ENCODE measurements at regions not wholly inside any gene's neighbourhood (a gene's known extent, or its start where the extent isn't known, plus 50 kb on each side); places are given as distances from the start of the nearest gene placed in this dataset.

- no peaks in the 10 kb centered on the region for H3K27me3 ChIP-seq (ENCODE audit: control insufficient read depth in 2 of 2, insufficient read depth in 2 of 2, low read length in 2 of 2)
- no peaks in the 10 kb centered on the region for H4K20me1 ChIP-seq (replicated peaks; ENCODE audit: control insufficient read depth, extremely low read depth, insufficient read depth, low read length)
- ChIA-PET CTCF (no interaction called here), POLR2A (no interaction called here)
- DNase-seq (ENCODE audit: low read depth, low spot score) (no peak), FAIRE-seq (no peak)
- no peak overlapping the region for H3K9ac ChIP-seq (replicated peaks; ENCODE audit: extremely low read depth, insufficient read depth, low read length)
- TF ChIP-seq POLR2A (IDR thresholded peaks at IDR 0.05; ENCODE audit: low read depth, low read length) (no peak), GATA2 (IDR thresholded peaks at IDR 0.05; ENCODE audit: insufficient read depth, insufficient read length, low read depth, low read length) (no peak), JUN (IDR thresholded peaks at IDR 0.05; ENCODE audit: borderline replicate concordance, insufficient read depth, insufficient read length, low read depth) (no peak), POLR2AphosphoS5 (IDR thresholded peaks at IDR 0.05; ENCODE audit: insufficient read depth, low read depth, low read length) (no peak), MYC (IDR thresholded peaks at IDR 0.05; ENCODE audit: low read depth, low read length) (no peak), EZH2 (IDR thresholded peaks at IDR 0.05; ENCODE audit: borderline replicate concordance, low read depth, low read length, severe bottlenecking) (no peak), FOS (IDR thresholded peaks at IDR 0.05; ENCODE audit: borderline replicate concordance, insufficient read depth, low read length) (no peak), CTCF (IDR thresholded peaks at IDR 0.05; ENCODE audit: extremely low read depth in 1 of 2, insufficient read depth in 1 of 2, low read depth in 1 of 2, low read length in 2 of 2) (no peak)
- BruUV-seq (replicated peaks) = no TSS peak
- dilution Hi-C loops (cut with MboI; ENCODE audit: extremely low pct_ligation_motif_present, low sequenced_read_pairs) (no loop called here), intact Hi-C loops (cut with micrococcal nuclease) (no loop called here)
- no peak overlapping the region for H3K4me2 ChIP-seq (ENCODE audit: insufficient read depth, low read length)
- no peaks in the 10 kb centered on the region for H3K79me2 ChIP-seq (ENCODE audit: control insufficient read depth, insufficient read depth, low read length)
- H3K27ac ChIP-seq (ENCODE audit: insufficient read depth, low read depth, low read length) = no peak overlapping the region
- peaks cover 1% of the 10 kb centered on the region for H3K9me3 ChIP-seq (replicated peaks; ENCODE audit: control insufficient read depth, insufficient read depth, low read length)
- no peaks in the 10 kb centered on the region for H3K36me3 ChIP-seq (ENCODE audit: control insufficient read depth in 2 of 2, extremely low read depth in 1 of 2, insufficient read depth in 2 of 2, low read length in 2 of 2)
- H3K4me3 ChIP-seq (replicated peaks in 1 of 3; ENCODE audit: insufficient read depth in 1 of 3, low read depth in 1 of 3, low read length in 3 of 3) = no peak overlapping the region
- no peaks in the 10 kb centered on the region for H3K4me1 ChIP-seq (ENCODE audit: control insufficient read depth, extremely low read depth, insufficient read depth, low read length)
- H2AFZ ChIP-seq (ENCODE audit: low read depth, low read length) = no peak overlapping the region
- no peaks in the 10 kb centered on the region for H3K9me1 ChIP-seq (replicated peaks; ENCODE audit: control insufficient read depth, extremely low read depth, insufficient read depth, low read length)
Measured at GRCh38 chr4:171042989-171043524, 770.1 kb upstream of the GALNTL6 start.
